ENCODE measurements at regions not wholly inside any gene's neighbourhood (a gene's known extent, or its start where the extent isn't known, plus 50 kb on each side); places are given as distances from the start of the nearest gene placed in this dataset.

- TF ChIP-seq CUX1 (CRISPR knock-in tag; IDR thresholded peaks at IDR 0.05), result no peak
- TF ChIP-seq CLOCK (CRISPR knock-in tag; IDR thresholded peaks at IDR 0.05; ENCODE audit: borderline replicate concordance), result no peak
- TF ChIP-seq GTF2E2 (tag; IDR thresholded peaks at IDR 0.05), result no peak
- TF ChIP-seq C11orf30 (IDR thresholded peaks at IDR 0.05; ENCODE audit: low read depth), result no peak
- TF ChIP-seq RERE (CRISPR knock-in tag; IDR thresholded peaks at IDR 0.05; ENCODE audit: borderline replicate concordance), result no peak
- no peak for TF ChIP-seq ZBTB8A (IDR thresholded peaks at IDR 0.05; ENCODE audit: partially characterized antibody)
- no peak for TF ChIP-seq OTX1 (CRISPR knock-in tag; IDR thresholded peaks at IDR 0.05)
- peak; percentile 99 for TF ChIP-seq DPF2 (IDR thresholded peaks at IDR 0.05)
- no peak for TF ChIP-seq PHTF2 (CRISPR knock-in tag; IDR thresholded peaks at IDR 0.05)
- TF ChIP-seq HMG20B (CRISPR knock-in tag; IDR thresholded peaks at IDR 0.05), result no peak
- TF ChIP-seq RFX5 (IDR thresholded peaks at IDR 0.05; ENCODE audit: low read depth, low read length), result no peak
- TF ChIP-seq NEUROD1 (IDR thresholded peaks at IDR 0.05; ENCODE audit: borderline replicate concordance, low read depth, low read length, partially characterized antibody), result peak; percentile 81
- TF ChIP-seq SIN3A (IDR thresholded peaks at IDR 0.05; ENCODE audit: borderline replicate concordance in 2 of 2, control insufficient read depth in 1 of 2, low read depth in 2 of 2, low read length in 2 of 2), result no peak
Observed at GRCh38 chr7:39810204-39810642, 139.8 kb upstream of the CDK13 start (continued).

Measured in K562 (cell line).